Stimulated activated naive B cell treated with anti-CD40 and anti-IgM and Interleukin-4, amounts not matched to agents 10 μg/mL and 1 μg/mL and 100 μg/mL, for 72 hours (primary cell): ENCODE measurements at regions not wholly inside any gene's neighbourhood (a gene's known extent, or its start where the extent isn't known, plus 50 kb on each side); places are given as distances from the start of the nearest gene placed in this dataset.

Experiments
- ATAC-seq, 2 donors: fragments of 150-1000 bp; cut with Tn5 transposase; replicated peaks; 2 replicates each; pipeline ENCODE4 v1.10.0; 2021; ENCODE audit warnings: moderate library complexity in 1 of 2
- DNase-seq: peaks from one replicate; pipeline ENCODE4 v3.0.0; 2021
- H3K27ac Mint-ChIP-seq: one replicate; pipeline ENCODE4 v1.8.0; 2022; ENCODE audit warnings: mild to moderate bottlenecking, mixed read lengths
- H3K27me3 Mint-ChIP-seq, 2 donors: one replicate each; pipeline ENCODE4 v1.8.0; 2022; ENCODE audit warnings: mixed read lengths in 2 of 2
- H3K36me3 Mint-ChIP-seq, 2 donors: one replicate each; pipeline ENCODE4 v1.8.0; 2022; ENCODE audit warnings: mixed read lengths in 2 of 2, mild to moderate bottlenecking in 1 of 2
- H3K4me1 Mint-ChIP-seq, 2 donors: one replicate each; pipeline ENCODE4 v1.8.0; 2022; ENCODE audit warnings: mixed read lengths in 2 of 2, mild to moderate bottlenecking in 1 of 2
- H3K4me3 Mint-ChIP-seq, 2 donors: one replicate each; pipeline ENCODE4 v1.8.0; 2022; ENCODE audit warnings: mild to moderate bottlenecking in 2 of 2, mixed read lengths in 2 of 2, moderate library complexity in 1 of 2
- H3K9me3 Mint-ChIP-seq, 2 donors: one replicate each; pipeline ENCODE4 v1.8.0; 2022; ENCODE audit warnings: mixed read lengths in 2 of 2, mild to moderate bottlenecking in 1 of 2

- H3K36me3 Mint-ChIP-seq, result no peaks in the 10 kb centered on the region
- ATAC-seq (no peak), DNase-seq (no peak)
- no peak overlapping the region for H3K27ac Mint-ChIP-seq
- H3K9me3 Mint-ChIP-seq, result no peaks in the 10 kb centered on the region
- no peaks in the 10 kb centered on the region for H3K4me1 Mint-ChIP-seq
- peaks cover 43 to 44% of the 10 kb centered on the region in 2 donors for H3K27me3 Mint-ChIP-seq
- H3K4me3 Mint-ChIP-seq, result no peak overlapping the region
These were observed 58.5 kb upstream of the INPP5A start for GRCh38 chr10:132479024-132479602.

- ATAC-seq (no peak), DNase-seq (no peak)
- Mint-ChIP-seq H3K27me3 (peaks cover 43 to 44% of the 10 kb centered on the region in 2 donors), H3K4me3 (no peak overlapping the region), H3K27ac (no peak overlapping the region), H3K36me3 (no peaks in the 10 kb centered on the region), H3K4me1 (no peaks in the 10 kb centered on the region), H3K9me3 (no peaks in the 10 kb centered on the region)
These were observed 57.9 kb upstream of the INPP5A start for GRCh38 chr10:132479603-132480221.

- no peaks in the 10 kb centered on the region for H3K9me3 Mint-ChIP-seq
- no peaks in the 10 kb centered on the region for H3K36me3 Mint-ChIP-seq
- H3K27me3 Mint-ChIP-seq, result peaks cover 43 to 44% of the 10 kb centered on the region in 2 donors
- H3K4me3 Mint-ChIP-seq, result no peak overlapping the region
- DNase-seq, result no peak
- no peaks in the 10 kb centered on the region for H3K4me1 Mint-ChIP-seq
- no peak for ATAC-seq
- no peak overlapping the region for H3K27ac Mint-ChIP-seq
These were observed 57.2 kb upstream of the INPP5A start for GRCh38 chr10:132480356-132480755.

- Mint-ChIP-seq H3K9me3 (no peaks in the 10 kb centered on the region), H3K4me3 (no peak overlapping the region), H3K36me3 (no peaks in the 10 kb centered on the region), H3K27me3 (peaks cover 36 to 40% of the 10 kb centered on the region in 2 donors), H3K27ac (no peak overlapping the region), H3K4me1 (no peaks in the 10 kb centered on the region)
- ATAC-seq, result no peak
- DNase-seq, result no peak
These were observed 55.9 kb upstream of the INPP5A start for GRCh38 chr10:132481690-132482089.

- no peak for ATAC-seq
- no peak for DNase-seq
- H3K4me3 Mint-ChIP-seq, result no peak overlapping the region
- no peaks in the 10 kb centered on the region for H3K36me3 Mint-ChIP-seq
- no peak overlapping the region for H3K27ac Mint-ChIP-seq
- H3K4me1 Mint-ChIP-seq, result no peaks in the 10 kb centered on the region
- peaks cover 31 to 34% of the 10 kb centered on the region in 2 donors for H3K27me3 Mint-ChIP-seq
- no peaks in the 10 kb centered on the region for H3K9me3 Mint-ChIP-seq
These were observed 55.3 kb upstream of the INPP5A start for GRCh38 chr10:132482090-132482800.

- ATAC-seq (no peak), DNase-seq (no peak)
- no peak overlapping the region for H3K4me3 Mint-ChIP-seq
- H3K4me1 Mint-ChIP-seq, result no peaks in the 10 kb centered on the region
- H3K27me3 Mint-ChIP-seq, result peaks cover 27 to 29% of the 10 kb centered on the region in 2 donors
- H3K36me3 Mint-ChIP-seq, result no peaks in the 10 kb centered on the region
- no peaks in the 10 kb centered on the region for H3K9me3 Mint-ChIP-seq
- no peak overlapping the region for H3K27ac Mint-ChIP-seq
These were observed 54.2 kb upstream of the INPP5A start for GRCh38 chr10:132483394-132483793.

GRCh38 chr10:132484922-132485321 lies 52.7 kb upstream of the INPP5A start:
- no peak overlapping the region for H3K27ac Mint-ChIP-seq
- DNase-seq, result no peak
- no peak overlapping the region for H3K4me3 Mint-ChIP-seq
- H3K27me3 Mint-ChIP-seq, result peaks cover 18 to 19% of the 10 kb centered on the region in 2 donors
- H3K9me3 Mint-ChIP-seq, result no peaks in the 10 kb centered on the region
- H3K36me3 Mint-ChIP-seq, result no peaks in the 10 kb centered on the region
- H3K4me1 Mint-ChIP-seq, result no peaks in the 10 kb centered on the region
- no peak for ATAC-seq

- Mint-ChIP-seq H3K9me3 (peaks cover 0 to under 1% of the 10 kb centered on the region in 2 donors), H3K27ac (no peak overlapping the region), H3K4me1 (no peaks in the 10 kb centered on the region), H3K36me3 (no peaks in the 10 kb centered on the region), H3K4me3 (no peak overlapping the region), H3K27me3 (peaks cover 14 to 15% of the 10 kb centered on the region in 2 donors)
- ATAC-seq (no peak), DNase-seq (no peak)
These were observed 52.2 kb upstream of the INPP5A start for GRCh38 chr10:132485391-132485790.

- Mint-ChIP-seq H3K9me3 (peaks cover 0 to 2% of the 10 kb centered on the region in 2 donors), H3K27ac (no peak overlapping the region), H3K4me3 (no peak overlapping the region), H3K36me3 (no peaks in the 10 kb centered on the region), H3K27me3 (peaks cover 7% of the 10 kb centered on the region in 2 donors), H3K4me1 (no peaks in the 10 kb centered on the region)
- no peak for DNase-seq
- no peak for ATAC-seq
These were observed 51.0 kb upstream of the INPP5A start for GRCh38 chr10:132486539-132487121.

GRCh38 chr10:132487241-132488135 lies 50.1 kb upstream of the INPP5A start:
- Mint-ChIP-seq H3K27me3 (peaks cover 2 to 3% of the 10 kb centered on the region in 2 donors), H3K36me3 (no peaks in the 10 kb centered on the region), H3K4me3 (no peak overlapping the region), H3K9me3 (peaks cover 0 to 2% of the 10 kb centered on the region in 2 donors), H3K27ac (no peak overlapping the region), H3K4me1 (no peaks in the 10 kb centered on the region)
- ATAC-seq (no peak), DNase-seq (no peak)
